Left lobe of liver (tissue), 2 donors: ENCODE measurements at regions not wholly inside any gene's neighbourhood (a gene's known extent, or its start where the extent isn't known, plus 50 kb on each side); places are given as distances from the start of the nearest gene placed in this dataset.
"Not testable (repeated sequence)": the region's sequence is repeated elsewhere in the genome, so short reads cannot be mapped to it uniquely, and the experiment has no call there.

ENCODE experiments used
- ATAC-seq: fragments of 200-7000 bp; cut with Tn5 transposase; one replicate; pipeline ENCODE4 v1.9.1; 2020; ENCODE audit warnings: mild to moderate bottlenecking, moderate library complexity
- DNase-seq: peaks from one replicate; pipeline ENCODE4 v3.0.0-alpha.2; 2020; ENCODE audit warnings: low spot score
- donor health status: DM: no; HTN: no; CAD: no; lungs with moderate emphysema.
- donor health status: DM: no; HTN: yes; CAD: no.

DNA sequence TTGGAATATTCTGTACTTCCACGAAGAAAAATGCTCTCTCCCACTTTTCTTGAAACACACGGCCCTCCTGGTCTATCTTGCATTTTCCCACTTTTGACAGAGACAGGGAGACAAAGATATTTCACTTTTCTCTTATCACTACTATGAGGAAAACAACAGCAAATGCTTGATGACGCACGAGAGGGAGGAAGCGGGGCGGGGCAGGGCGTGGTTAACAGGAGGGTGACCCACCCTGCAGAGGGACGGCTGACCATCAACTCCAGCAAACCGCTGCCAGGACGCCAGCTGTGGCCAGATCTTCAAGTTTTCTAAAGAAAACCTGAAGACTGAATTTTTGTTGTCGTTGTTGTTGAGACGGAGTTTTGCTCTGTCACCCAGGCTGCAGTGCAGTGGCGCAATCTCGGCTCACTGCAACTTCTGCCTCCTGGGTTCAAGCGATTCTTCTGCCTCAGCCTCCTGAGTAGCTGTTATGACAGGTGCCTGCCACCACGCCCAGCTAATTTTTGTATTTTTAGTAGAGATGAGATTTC, 63.8 kb downstream of the NSUN5 start:
- not testable (repeated sequence) for ATAC-seq, DNase-seq

DNA sequence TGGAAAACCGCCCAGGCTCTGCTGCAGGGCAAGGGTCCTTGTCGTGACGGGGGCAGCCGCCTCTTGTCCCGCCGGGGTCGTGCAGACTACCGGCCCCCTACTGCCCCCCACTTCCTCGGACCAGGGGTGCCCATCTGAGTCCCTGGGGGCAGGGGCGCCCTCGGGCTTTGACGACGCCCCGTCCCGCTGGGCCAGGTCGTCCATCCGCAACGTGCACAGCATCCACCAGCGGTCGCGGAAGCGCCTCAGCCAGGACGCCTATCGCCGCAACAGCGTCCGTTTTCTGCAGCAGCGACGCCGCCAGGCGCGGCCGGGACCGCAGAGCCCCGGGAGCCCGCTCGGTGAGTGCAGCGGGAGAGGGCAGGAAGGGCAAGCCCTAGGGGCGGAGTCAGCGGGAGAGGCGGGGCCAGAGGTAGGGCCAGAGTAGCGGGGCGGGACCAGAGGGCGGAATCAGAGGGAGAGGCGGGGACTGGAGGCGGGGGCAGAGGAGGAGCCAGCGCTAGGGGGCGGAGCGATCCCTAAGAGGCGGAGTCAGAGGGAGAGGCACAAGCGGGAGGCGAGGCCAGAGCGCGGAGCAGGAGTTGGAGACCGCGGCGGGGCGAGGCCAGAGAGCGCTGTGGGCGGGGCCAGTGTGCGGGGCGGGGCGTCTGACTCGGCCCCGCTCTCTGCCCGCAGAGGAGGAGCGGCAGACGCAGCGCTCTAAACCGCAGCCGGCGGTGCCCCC, 73.5 kb downstream of the NSUN5 start:
- ATAC-seq (peak; percentile 94), DNase-seq (peak; percentile 92)

DNA sequence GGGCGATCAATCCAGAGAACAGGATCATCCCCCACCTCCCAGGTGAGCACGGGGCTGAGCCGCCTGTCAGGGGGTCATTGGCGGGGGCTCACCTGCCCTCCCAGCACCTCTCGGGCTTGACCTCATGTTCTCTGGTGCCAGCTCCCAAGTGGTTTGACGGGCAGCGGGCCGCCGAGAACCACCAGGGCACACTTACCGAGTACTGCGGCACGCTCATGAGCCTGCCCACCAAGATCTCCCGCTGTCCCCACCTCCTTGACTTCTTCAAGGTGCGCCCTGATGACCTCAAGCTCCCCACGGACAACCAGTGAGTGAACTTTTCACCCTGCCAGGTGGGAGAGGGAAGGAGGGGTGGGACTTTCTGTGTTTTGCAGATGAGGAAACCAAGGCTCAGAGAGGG, 82.9 kb downstream of the NSUN5 start:
- not testable (repeated sequence) for ATAC-seq
- peak; percentile 24 for DNase-seq

DNA sequence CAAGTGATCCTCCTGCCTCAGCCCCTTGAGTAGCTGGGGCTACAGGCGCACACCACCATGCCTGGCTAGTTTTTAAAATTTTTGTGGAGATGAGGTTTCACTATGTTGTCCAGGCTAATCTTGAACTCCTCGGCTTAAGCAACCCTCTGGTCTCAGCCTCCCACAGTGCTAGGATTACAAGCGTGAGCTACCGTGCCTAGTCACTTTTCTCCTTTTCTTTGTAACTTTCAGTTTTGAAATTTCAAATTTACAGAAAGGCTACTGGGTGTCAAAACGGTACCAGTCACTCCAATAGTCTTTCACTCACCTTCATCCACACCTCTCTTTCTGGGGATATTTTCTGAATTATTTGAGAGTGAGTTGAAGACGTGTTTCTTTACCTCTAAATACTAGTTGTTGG, 86.9 kb downstream of the NSUN5 start:
- not testable (repeated sequence) for DNase-seq, ATAC-seq

DNA sequence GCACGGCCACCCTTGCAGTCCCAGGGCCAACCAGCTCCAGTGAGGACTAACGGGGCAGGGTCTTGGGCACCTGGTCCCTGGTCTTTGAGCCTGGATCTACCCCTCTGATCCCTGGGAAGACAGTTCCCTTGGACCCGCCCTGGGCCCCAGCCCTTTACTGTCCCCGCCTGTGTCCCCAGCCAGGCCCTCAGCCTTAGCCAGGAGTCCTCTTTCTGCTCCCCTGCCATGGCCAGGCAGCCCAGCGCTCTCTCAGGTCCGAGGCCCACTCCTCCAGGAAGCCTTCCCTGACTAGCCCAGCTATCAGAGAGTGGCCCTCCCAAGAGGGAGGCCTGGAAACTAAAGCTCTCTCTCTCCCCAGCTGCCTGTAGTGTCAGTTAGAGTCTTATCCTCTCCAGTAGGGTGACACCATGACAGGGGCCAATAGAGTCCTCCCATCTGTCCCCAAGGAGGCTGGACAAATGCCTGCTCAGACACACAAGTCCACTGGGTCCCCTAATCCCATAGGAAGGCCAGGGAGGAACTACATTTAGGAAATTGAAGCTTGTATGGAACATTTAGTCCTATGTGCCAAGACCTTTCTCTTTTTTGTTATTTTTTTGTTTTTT, 87.8 kb downstream of the NSUN5 start:
- peak; percentile 20 for ATAC-seq
- not testable (repeated sequence) for DNase-seq

DNA sequence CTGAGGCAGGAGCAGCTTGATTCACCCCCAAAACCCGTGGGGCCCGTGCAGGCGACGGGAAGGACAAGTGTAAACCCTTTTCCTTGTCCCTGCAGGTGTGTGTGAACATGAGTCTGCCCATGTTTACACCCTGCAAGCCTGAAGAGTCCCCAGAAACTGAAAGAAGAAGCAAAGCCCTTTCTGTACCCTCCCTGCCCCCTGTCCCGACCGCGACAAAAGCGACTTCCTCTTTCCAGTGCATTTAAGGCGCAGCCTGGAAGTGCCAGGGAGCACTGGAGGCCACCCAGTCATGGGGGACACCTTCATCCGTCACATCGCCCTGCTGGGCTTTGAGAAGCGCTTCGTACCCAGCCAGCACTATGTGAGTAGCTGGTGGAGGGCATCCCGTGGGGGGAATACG, 88.3 kb downstream of the NSUN5 start:
- ATAC-seq = peak; percentile 62
- DNase-seq = not testable (repeated sequence)

DNA sequence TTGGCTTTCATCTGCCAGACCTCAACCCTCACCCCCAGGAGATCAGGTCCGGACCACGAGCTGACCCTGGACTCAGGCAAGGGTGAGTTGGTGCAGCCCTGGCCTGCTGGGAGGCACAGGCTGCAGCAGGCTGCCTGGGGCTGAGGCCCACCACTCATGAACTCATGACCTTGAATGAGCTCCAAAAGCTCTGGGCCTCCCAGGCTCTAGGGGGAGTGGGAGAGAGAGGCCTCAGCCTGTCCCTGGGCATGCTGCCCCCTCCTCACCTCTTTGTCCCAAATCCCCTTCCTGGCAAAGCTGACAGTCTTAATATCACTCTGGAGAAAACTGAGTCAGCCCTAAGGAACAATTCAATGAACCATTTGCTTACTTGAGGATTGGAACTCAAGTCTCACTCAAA, 89.8 kb downstream of the NSUN5 start:
- not testable (repeated sequence) for ATAC-seq, DNase-seq

DNA sequence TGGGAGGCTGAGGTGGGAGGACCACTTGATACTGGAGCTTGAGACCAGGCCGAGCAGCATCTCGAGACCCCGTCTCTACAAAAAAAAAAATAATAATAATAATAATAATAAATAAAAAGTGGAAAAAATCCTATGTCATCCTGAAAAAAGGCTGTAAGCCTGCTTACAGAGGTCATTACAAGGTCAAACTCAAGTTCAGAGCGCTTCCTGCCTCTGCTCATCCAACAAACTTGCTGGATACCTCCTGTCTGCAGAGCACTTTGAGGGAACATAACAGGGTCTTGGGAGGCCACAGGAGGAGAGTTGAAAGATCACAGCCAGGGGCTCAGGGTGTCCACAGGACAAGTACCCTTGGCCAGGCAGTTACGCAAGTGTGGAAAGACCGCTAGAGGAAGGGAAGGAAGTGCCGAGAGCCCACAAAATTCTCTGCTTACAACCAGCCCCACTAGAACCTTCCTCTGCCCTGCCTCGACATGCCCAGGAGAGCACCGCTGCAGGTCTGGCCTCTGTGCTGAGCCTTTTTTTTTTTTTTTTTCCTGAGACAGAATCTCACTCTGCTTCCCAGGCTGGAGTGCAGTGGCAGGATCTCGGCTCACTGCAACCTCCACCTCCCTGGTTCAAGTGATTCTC, 92.5 kb downstream of the NSUN5 start:
- peak; percentile 28 for ATAC-seq
- DNase-seq = not testable (repeated sequence)

DNA sequence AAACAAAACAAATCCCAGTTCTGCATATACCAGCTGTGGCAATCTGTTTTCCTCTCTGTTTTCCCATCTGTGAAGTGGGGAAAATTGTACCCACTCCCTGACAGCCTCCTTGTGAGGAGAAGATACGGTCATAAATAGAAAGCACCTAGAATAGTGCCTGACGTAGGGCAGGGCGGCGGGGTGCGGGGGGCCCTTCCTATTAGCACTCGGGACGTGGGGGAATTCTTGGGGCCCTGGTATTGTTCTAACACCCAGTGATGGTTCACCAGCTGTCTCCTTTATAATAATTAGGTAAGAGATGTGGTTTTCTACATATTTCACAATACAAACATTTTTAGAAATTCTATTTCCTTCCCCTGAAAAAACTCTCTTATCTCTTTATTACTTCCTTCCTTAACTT, 93.4 kb downstream of the NSUN5 start:
- ATAC-seq, DNase-seq: not testable (repeated sequence)

DNA sequence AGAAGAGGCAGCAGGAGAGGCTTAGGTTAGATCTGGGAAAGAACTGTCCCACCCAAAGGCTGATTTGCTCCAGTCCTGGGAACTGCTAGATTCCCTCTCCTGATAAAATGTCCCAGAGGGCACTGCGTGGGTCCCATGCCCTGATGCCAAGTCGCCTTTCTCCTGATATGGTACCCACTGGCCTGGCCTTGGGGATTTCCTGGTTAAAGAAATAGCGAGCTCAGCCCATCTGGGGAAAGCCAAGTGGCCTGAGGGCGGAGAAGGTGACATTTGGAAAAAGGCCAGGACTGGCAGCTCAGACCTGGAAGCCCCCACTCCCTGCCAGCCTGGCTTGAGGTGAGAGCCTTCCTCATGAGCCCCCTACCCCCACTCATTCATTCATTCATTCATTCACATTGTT, 94.2 kb downstream of the NSUN5 start:
- DNase-seq, ATAC-seq: not testable (repeated sequence)

DNA sequence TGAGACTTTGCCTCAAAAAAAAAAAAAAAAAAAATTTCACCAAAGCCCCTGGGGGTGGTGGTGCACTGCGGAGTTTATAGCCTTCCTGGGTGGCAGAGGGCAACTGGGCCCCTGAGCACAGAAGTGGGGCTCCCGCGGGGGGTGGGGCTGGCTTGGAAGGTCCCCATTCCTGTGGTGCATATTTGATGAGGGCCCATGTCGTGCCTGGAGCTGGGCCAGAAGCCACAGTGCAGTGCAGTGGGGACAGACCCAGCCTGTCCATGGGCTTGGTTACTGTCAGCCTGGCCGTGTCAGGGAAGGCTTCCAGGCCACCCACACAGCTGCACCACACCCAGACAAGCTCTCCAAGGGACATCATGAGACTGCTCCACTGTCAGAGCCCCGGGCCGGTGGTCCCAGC, 95.5 kb downstream of the NSUN5 start:
- not testable (repeated sequence) for ATAC-seq, DNase-seq

DNA sequence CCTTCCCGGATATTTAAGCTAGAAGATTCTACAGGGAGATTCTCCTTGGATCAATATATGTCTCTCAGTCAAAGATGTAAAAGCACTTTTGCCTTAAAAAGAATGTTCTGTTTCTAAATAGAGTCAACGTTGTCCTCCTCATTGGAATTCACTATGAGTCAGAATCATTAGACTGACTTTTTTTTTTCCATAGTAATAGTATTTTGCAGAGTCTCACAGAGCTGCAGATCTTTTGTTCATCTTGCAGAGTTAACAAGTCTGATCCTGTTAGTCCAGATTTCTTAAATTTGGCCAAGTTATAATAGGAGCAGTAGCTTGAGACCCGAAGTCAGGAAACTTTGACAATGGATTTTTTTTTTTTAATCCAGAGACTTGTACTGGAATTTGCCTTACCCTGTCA, 103.0 kb downstream of the NSUN5 start:
- DNase-seq, ATAC-seq: not testable (repeated sequence)

DNA sequence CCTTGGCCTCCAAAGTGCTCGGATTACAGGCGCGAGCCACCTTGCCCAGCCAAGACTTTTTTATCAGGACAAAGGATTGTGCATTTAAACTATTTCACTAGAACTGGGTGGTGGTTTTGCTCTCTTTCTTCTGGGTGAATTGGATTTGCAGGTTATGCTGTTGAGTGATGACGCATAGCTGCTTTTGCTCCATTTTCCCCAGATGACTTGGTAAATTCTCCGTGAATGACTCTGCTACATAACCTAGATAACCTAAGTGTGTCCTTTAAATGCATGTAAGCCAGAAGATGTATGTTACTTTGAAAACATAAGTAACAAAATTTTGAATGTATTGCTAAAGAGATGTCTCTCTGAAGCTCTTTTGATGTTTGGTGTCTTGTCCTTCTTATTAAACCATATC, 103.7 kb downstream of the NSUN5 start:
- not testable (repeated sequence) for ATAC-seq, DNase-seq

DNA sequence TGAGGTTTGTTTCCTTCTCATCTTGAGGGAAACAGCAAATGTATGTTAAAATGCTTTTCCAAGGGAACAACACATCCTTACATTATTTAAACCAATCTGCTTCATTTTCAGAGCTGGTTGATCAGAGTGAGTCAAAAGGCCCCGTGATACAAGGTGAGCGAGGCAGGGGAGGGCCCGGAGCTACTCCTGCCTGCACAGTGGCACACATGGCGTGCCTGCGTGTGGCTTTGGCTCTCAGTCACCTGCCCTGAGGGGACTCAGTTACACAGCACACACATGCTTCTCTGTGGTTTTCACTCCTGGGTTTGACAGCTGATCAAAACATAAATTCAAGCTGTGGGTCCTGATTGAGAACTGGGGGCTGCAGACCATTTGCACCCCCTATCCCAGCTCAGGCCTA, 105.3 kb downstream of the NSUN5 start:
- ATAC-seq, DNase-seq: not testable (repeated sequence)

DNA sequence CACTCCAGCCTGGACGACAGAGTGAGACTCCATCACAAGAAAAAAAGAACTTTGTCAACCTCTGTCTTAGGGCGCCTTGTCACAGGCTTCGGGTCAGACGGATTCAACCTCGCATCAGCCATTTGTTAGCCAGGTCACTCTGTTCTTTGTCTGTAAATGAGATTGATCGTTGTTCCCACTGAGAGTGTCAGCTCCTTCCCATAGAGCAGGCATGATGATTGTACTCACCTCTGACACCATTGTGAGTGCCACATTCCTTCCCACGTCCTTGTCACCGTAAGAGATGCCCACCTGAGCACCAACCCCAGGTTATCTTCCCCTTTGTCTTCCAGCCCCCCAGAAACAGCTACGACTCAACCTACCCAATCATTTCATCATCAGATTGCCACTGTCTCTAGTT, 107.4 kb downstream of the NSUN5 start:
- ATAC-seq = not testable (repeated sequence)
- DNase-seq = peak; percentile 8

DNA sequence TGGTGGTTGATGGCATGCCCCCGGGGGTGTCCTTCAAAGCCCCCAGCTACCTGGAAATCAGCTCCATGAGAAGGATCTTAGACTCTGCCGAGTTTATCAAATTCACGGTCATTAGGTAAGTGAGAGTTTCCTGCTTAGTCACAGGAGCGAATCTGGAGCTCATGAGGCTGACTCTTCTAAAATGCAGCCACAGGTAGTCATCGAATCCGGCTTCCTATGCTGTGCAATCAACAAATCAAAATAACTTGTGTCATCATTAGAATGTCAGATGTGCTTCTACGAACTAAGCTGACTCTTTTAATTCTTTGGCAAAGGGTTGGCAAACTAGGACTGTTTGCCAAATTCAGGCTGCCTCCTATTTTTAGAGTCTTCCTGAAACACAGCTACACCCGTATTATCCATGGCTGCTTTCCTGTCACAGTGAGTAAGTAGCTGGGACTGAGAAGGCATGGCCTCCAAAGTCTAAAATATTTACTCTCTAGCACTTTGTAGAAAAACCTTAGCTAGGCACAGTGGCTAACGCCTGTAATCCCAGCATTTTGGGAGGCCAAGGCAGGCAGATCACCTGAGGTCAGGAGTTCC, 108.0 kb downstream of the NSUN5 start:
- peak; percentile 28 for ATAC-seq
- DNase-seq = not testable (repeated sequence)

DNA sequence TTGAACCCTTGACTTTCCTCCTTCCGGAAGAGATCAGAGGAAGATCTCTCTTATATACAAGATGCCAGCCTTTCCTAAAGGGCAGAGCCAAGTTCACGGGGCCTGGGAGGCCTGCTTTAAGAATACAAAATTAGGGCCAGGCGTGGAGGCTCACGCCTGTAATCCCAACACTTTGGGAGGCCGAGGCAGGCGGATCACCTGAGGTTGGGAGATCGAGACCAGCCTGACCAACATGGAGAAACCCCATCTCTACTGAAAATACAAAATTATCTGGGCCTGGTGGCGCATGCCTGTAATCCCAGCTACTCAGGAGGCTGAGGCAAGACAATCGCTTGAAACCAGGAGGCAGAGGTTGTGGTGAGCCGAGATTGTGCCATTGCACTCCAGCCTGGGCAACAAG, 108.2 kb upstream of the SPDYE9 start:
- not testable (repeated sequence) for DNase-seq, ATAC-seq

DNA sequence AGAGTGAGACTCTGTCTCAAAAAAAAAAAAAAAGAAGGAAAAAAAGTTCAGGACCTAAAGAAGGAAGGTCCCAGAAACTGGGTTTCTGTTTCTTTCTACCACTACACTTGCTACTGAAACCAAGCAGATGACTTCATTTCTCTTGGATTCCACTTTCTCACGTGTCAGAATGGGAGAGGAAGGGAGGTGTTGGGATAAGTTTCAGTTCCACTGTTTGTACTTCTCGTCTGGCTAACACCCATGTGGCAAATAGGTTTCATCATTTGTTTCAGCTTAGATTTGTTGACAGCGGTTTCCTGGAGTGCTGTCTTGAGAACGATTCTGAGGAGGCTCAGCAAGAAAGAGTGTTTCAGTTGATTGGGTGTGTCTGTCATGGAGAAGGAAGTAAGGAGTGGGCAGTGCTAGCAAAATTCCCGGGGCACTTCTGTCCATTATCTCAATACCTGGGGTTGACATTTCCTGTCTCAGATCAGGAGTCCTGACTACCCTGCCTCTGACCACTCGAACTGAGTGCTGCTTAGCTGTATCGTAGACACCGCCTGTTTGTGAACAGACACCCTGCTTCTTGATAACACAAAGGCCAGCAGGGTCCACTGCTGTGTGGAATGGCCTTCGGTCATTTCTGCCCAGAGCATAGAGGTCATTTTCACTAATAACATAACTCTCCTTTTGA, 104.8 kb upstream of the SPDYE9 start:
- ATAC-seq = peak; percentile 69
- DNase-seq = not testable (repeated sequence)

DNA sequence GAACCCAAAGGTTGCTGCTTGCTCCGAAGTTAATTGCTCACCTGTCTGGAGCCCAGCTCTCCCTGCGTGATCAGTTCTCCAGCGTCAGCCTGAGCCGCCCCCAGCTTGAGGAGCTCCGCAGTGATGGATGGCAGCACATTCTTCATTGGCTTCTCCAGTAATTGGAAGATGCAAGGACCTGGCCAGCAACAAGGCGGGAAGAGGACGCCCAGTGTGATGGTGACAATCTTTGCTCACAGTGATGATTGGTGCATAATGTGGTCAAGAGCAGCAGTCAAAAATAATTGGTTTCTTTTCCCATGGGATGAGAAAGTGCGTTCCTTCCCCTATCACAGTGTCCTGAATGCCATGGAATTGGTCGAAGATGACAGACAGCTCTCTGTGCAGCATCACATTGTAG, 102.4 kb upstream of the SPDYE9 start:
- DNase-seq = not testable (repeated sequence)

DNA sequence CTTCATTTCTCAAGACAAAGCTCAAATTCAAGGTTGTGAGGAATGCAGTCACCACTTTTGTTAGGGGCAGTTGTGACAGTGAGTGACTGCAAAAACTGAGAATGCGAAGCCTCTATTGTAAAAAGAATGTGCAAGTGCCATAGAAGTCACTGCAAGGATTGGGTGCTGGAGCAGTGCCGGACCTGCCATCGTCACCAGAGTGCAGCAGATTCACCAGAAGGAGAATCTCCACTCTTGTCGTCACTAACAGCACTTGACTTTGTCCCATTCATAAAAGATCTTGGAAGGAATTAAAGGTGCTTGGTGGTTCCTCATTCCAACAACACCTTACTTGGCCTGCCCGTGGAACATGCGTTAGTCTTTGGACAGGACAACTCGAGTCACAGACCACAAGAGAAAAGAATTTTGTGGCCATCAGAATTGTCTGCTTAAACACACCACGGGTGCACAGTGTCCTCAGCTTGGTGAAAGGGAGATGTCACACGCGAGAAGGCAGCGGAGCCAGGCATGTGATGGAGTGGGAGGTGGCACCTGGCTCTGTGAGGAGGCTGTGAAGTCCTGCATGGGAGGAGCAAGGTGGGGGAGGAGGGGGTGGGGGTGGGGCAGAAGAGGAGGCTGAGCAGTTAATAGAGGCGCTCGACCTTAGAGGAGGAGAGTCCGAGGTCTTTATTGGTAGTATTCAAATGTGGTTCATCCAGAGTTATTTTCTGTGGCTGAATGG, 100.9 kb upstream of the SPDYE9 start:
- not testable (repeated sequence) for ATAC-seq

More for the DNA sequence above, 102.4 kb upstream of the SPDYE9 start:
- ATAC-seq = not testable (repeated sequence)

More for the DNA sequence above, 100.9 kb upstream of the SPDYE9 start:
- not testable (repeated sequence) for DNase-seq
